GM10266 (cell line): ENCODE measurements at regions not wholly inside any gene's neighbourhood (a gene's known extent, or its start where the extent isn't known, plus 50 kb on each side); places are given as distances from the start of the nearest gene placed in this dataset.

ENCODE experiments used
- DNase-seq: peaks from one replicate; pipeline ENCODE4 v3.0.0; 2012; ENCODE audit errors: extremely low spot score
- TF ChIP-seq, protein P1 (sequence below): IDR thresholded peaks from 2 replicates; pipeline ENCODE4 v1.5.1; 2012; ENCODE audit warnings: mild to moderate bottlenecking, low read depth; ENCODE audit not compliant: control insufficient read depth, insufficient read depth; ENCODE audit errors: missing control alignments

DNA sequence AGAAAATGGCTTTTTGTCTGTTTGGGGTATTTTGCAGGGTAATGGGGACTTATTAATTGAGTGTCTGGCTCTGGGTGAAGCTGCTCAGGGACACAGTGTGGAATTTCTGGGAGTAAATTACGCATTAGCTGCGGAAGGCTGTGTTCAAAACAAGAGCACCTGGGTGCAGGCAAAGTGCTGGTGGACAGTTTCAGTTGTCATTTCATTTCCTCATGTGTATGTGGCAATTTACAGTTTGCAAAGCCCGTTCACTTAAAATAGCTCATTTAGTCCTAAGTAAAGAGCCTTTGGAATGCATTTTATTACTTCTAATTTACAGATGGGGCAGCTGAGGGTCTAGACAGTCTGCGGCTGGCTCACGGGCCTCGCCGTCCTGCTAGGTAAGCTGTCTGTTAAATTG is 546.8 kb downstream of the BCL11B start:
- DNase-seq = no peak
- TF ChIP-seq, protein P1, sequence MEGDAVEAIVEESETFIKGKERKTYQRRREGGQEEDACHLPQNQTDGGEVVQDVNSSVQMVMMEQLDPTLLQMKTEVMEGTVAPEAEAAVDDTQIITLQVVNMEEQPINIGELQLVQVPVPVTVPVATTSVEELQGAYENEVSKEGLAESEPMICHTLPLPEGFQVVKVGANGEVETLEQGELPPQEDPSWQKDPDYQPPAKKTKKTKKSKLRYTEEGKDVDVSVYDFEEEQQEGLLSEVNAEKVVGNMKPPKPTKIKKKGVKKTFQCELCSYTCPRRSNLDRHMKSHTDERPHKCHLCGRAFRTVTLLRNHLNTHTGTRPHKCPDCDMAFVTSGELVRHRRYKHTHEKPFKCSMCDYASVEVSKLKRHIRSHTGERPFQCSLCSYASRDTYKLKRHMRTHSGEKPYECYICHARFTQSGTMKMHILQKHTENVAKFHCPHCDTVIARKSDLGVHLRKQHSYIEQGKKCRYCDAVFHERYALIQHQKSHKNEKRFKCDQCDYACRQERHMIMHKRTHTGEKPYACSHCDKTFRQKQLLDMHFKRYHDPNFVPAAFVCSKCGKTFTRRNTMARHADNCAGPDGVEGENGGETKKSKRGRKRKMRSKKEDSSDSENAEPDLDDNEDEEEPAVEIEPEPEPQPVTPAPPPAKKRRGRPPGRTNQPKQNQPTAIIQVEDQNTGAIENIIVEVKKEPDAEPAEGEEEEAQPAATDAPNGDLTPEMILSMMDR = no peak

DNA sequence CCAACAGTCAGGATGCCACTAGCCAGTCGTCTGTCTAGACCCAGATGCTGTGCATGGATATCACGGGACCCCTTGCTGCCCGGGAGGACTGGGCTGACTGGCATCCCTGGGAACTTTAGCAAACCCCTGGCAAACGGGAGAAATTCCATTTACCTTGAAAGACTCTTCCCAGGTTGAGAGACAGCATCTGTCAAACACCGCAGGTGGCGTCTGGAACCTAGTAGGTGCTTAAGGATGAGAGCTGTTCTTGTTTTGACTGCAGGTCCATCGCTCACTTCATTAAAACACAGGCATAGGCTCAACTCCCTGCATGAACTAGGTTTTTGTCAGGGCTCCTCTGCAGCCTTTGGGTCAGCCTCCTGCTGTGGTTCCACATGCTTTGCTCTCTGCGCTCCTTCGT is 546.3 kb downstream of the BCL11B start:
- TF ChIP-seq, protein P1 = no peak
- no peak for DNase-seq

DNA sequence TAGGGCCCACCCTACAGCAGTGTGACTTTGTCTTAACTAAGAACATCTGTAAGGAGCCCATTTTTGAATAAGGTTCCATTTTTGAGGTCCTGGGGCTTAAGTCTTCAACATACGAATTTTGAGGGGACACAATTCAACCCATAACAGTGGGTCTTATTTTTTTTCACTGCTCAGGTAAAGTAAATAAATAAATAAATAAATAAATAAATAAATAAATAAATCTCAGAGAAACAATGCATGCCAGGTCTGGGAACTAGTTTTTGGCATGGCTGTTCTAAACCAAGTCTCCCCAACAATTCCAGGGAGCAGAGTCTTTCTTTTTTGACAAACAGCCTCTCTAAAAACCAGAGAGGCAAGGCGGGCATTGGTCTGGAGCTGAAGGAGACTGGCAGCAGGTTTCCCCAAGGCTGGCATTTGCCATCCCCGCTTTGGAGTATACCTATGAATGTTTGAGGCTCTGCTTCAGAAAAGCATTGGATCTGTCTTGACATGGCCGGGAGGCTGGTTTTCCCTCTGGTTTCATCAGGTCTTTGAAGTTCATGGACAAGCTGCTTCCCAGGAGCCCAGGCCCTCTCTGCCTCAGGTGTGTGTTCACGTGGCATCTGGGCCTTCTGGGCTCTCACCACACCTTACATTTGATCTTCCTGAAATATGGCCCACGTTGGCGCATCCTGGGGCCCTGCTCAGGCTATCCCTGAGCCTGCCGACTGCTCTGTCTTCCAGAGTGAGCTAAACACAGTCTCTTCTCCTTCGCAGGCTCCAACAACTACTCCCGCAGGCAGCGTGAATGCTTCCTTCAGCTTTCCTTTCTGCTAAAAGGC is 545.2 kb downstream of the BCL11B start:
- TF ChIP-seq, protein P1 = no peak
- DNase-seq = no peak

DNA sequence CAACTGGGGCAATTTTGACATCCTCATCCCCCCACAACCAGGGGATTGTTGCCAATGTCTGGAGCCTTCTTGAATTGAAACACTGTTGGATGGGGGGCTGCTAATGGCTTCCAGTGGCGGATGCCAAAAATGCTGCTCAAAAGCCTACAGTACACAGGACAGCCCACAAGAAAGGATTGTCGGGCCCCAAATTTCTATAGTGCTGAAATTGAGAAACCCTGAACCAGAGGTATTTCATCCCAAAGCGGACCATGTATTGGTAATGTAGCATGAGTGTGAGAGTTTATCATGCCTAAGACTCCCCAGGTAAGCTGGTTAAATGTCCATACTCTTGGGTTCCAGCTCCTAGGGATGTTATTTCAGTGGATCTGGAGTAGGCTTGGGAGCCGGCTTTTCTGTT is 544.0 kb downstream of the BCL11B start:
- TF ChIP-seq, protein P1 = no peak
- no peak for DNase-seq

DNA sequence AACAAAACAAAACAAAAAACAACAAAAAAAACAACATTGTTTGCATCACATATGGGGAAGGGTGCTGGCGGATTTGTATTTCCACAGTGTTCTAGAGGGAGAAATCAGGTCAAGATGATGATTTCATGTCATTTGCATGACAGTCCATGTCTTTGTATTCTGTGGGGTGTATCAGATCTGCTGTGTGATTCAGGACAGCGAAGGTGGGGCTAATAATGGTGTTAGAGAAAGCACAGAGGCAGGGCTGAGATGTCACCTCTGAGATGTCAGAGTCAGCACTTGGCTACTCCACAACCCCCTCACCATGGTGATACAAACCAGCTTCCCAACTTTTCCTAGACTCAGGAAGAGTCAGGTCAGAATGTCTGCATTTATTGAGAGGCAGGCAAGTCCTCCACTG is 543.2 kb downstream of the BCL11B start:
- TF ChIP-seq, protein P1 = no peak
- DNase-seq = no peak

DNA sequence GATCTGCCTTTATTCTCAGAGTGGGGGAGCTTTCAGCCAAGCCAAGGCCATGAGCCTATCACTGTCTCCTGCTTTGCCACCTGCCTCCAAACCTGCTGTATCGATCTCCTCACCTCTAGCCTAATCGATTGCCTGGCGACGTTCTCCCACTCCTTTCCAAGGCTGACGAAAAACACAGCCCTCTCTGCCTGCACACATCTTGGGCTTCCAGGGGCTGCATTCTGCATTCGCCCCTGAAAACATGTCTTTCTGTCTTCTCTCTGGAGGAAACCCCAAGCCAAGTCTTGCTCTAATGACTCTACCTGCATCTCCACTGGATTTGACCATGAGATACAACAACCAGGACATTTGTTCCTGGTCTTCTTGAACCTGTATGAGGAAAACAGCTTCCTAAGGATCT is 540.7 kb downstream of the BCL11B start:
- DNase-seq = no peak
- TF ChIP-seq, protein P1 = no peak

DNA sequence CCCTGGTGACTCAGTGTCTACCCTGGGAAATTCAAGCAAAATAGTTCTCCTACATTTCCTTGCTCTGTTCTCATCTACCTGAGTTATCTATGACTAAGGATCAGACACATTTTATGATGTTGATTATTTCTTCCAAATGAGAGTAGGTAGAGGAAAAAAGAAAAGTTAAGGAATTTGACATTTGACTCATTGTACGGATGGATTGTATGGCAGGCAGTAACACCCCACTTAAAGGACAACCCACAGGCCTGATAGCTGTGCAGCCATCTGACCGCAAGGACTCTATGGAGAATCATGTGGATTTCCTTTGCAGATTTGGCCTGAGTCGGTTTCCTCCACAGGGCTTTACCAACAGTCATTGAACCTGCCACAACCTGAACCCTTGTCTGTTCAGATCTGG is 540.3 kb downstream of the BCL11B start:
- TF ChIP-seq, protein P1 = no peak
- DNase-seq = no peak
